ENCODE measurements at regions not wholly inside any gene's neighbourhood (a gene's known extent, or its start where the extent isn't known, plus 50 kb on each side); places are given as distances from the start of the nearest gene placed in this dataset.

- TF ChIP-seq FOXP4 (CRISPR knock-in tag; IDR thresholded peaks at IDR 0.05) = no peak
Observed at GRCh38 chr5:97937846-97938245, 754.8 kb upstream of the RIOK2 start (continued).

- CTCF ChIA-PET = no interaction called here
- Mint-ChIP-seq H3K9me3 (peaks cover 2% of the 10 kb centered on the region), H3K27me3 (ENCODE audit: low read depth) (no peaks in the 10 kb centered on the region), H3K36me3 (0 out of 2 replicates have a peak, but pooled peaks cover 3% of the 10 kb centered on the region), H3K4me1 (no peaks in the 10 kb centered on the region), H3K27ac (no peak overlapping the region), H3K4me3 (no peak overlapping the region)
- no peak for TF ChIP-seq RORB (CRISPR knock-in tag; IDR thresholded peaks at IDR 0.05)
- TF ChIP-seq ZNF396 (CRISPR knock-in tag; IDR thresholded peaks at IDR 0.05; ENCODE audit: borderline replicate concordance) = no peak
- no peak for TF ChIP-seq CREB1 (CRISPR knock-in tag; IDR thresholded peaks at IDR 0.05)
- no peak for TF ChIP-seq GABPB1 (CRISPR knock-in tag; IDR thresholded peaks at IDR 0.05)
- no peak for TF ChIP-seq NFATC4 (CRISPR knock-in tag; IDR thresholded peaks at IDR 0.05)
- no peak for TF ChIP-seq TP53 (CRISPR knock-in tag; IDR thresholded peaks at IDR 0.05)
- no peak for TF ChIP-seq CTCF (IDR thresholded peaks at IDR 0.05)
- no peak for TF ChIP-seq E2F5 (CRISPR knock-in tag; IDR thresholded peaks at IDR 0.05)
- TF ChIP-seq ETV6 (CRISPR knock-in tag; IDR thresholded peaks at IDR 0.05) = no peak
- no peak for TF ChIP-seq ZMAT4 (CRISPR knock-in tag; IDR thresholded peaks at IDR 0.05)
- POLR2A ChIA-PET = no interaction called here
- DNase-seq (ENCODE audit: low spot score) (no peak), ATAC-seq (no peak)
Observed at GRCh38 chr5:97943036-97943435, 760.0 kb upstream of the RIOK2 start.

- POLR2A ChIA-PET = no interaction called here
- H3K4me1 Mint-ChIP-seq = no peaks in the 10 kb centered on the region
- ATAC-seq (no peak), DNase-seq (ENCODE audit: low spot score) (no peak)
- no peaks in the 10 kb centered on the region for H3K27me3 Mint-ChIP-seq (ENCODE audit: low read depth)
- H3K4me3 Mint-ChIP-seq = no peak overlapping the region
- peaks cover 8% of the 10 kb centered on the region; the same call in 1 of the 2 replicates for H3K36me3 Mint-ChIP-seq
- CTCF ChIA-PET = no interaction called here
- no peak overlapping the region for H3K27ac Mint-ChIP-seq
- TF ChIP-seq HMGA2 (CRISPR knock-in tag; IDR thresholded peaks at IDR 0.05) = no peak
- no peak for TF ChIP-seq CREM (CRISPR knock-in tag; IDR thresholded peaks at IDR 0.05)
- TF ChIP-seq ATF2 (CRISPR knock-in tag; IDR thresholded peaks at IDR 0.05; ENCODE audit: borderline replicate concordance, low read depth) = no peak
- TF ChIP-seq FOXP1 (CRISPR knock-in tag; IDR thresholded peaks at IDR 0.05; ENCODE audit: borderline replicate concordance) = no peak
- no peak for TF ChIP-seq ZNF219 (CRISPR knock-in tag; IDR thresholded peaks at IDR 0.05; ENCODE audit: borderline replicate concordance)
- no peak for TF ChIP-seq ETV6 (CRISPR knock-in tag; IDR thresholded peaks at IDR 0.05)
- no peak for TF ChIP-seq ATF3 (CRISPR knock-in tag; conservative IDR thresholded peaks at IDR 0.05)
- TF ChIP-seq ERG (CRISPR knock-in tag; IDR thresholded peaks at IDR 0.05) = no peak
- no peak for TF ChIP-seq SMAD4 (CRISPR knock-in tag; IDR thresholded peaks at IDR 0.05)
- no peak for TF ChIP-seq IRF1 (CRISPR knock-in tag; IDR thresholded peaks at IDR 0.05)
- H3K9me3 Mint-ChIP-seq = peaks cover 41% of the 10 kb centered on the region
Observed at GRCh38 chr5:97951139-97951538, 768.1 kb upstream of the RIOK2 start.

Measured in WTC11 (cell line).